H9 (cell line): ENCODE measurements at regions not wholly inside any gene's neighbourhood (a gene's known extent, or its start where the extent isn't known, plus 50 kb on each side); places are given as distances from the start of the nearest gene placed in this dataset.

ENCODE experiments used
- DNase-seq: peaks from one replicate; pipeline ENCODE4 v3.0.0-alpha.2; 2017
- H2AFZ ChIP-seq: one replicate; pipeline ENCODE4 v1.6.1; 2013; ENCODE audit warnings: mild to moderate bottlenecking, low read length, control low read depth, moderate library complexity
- H2AK5ac ChIP-seq: 2 replicates; pipeline ENCODE4 v1.6.1; 2013; ENCODE audit warnings: low read length, control low read depth, mixed read lengths; ENCODE audit not compliant: insufficient read length
- H2BK120ac ChIP-seq: one replicate; pipeline ENCODE4 v1.6.1; 2013; ENCODE audit warnings: low read depth, mild to moderate bottlenecking, low read length, control low read depth, inconsistent platforms; ENCODE audit not compliant: poor library complexity, severe bottlenecking
- H2BK12ac ChIP-seq: 2 replicates; pipeline ENCODE4 v1.6.1; 2013; ENCODE audit warnings: low read length, control low read depth, mixed read lengths, low read depth; ENCODE audit not compliant: insufficient read length
- H2BK15ac ChIP-seq: 2 replicates; pipeline ENCODE4 v1.6.1; 2013; ENCODE audit warnings: low read depth, low read length, control low read depth
- H2BK20ac ChIP-seq: one replicate; pipeline ENCODE4 v1.6.1; 2013; ENCODE audit warnings: low read depth, mild to moderate bottlenecking, low read length, control low read depth, inconsistent platforms; ENCODE audit not compliant: poor library complexity, severe bottlenecking
- H2BK5ac ChIP-seq: 2 replicates; pipeline ENCODE4 v1.6.1; 2013; ENCODE audit warnings: low read length, control low read depth, mixed read lengths; ENCODE audit not compliant: insufficient read length
- H3K14ac ChIP-seq: 2 replicates; pipeline ENCODE4 v1.6.1; 2013; ENCODE audit warnings: low read length, control low read depth; ENCODE audit not compliant: insufficient read depth
- H3K18ac ChIP-seq: 2 replicates; pipeline ENCODE4 v1.6.1; 2013; ENCODE audit warnings: low read depth, mild to moderate bottlenecking, mixed read lengths, low read length, control low read depth; ENCODE audit not compliant: insufficient read length
- H3K23ac ChIP-seq: 2 replicates; pipeline ENCODE4 v1.6.1; 2013; ENCODE audit warnings: low read length, control low read depth, mixed read lengths, low read depth; ENCODE audit not compliant: insufficient read length
- H3K23me2 ChIP-seq: 2 replicates; pipeline ENCODE4 v1.6.1; 2013; ENCODE audit warnings: low read depth, mild to moderate bottlenecking, mixed read lengths, low read length, control low read depth; ENCODE audit not compliant: insufficient read length, poor library complexity, severe bottlenecking
- H3K27ac ChIP-seq: 2 replicates; pipeline ENCODE4 v1.5.1; 2013; ENCODE audit warnings: low read length, control low read depth, mixed read lengths, low read depth; ENCODE audit not compliant: insufficient read length
- H3K27me3 ChIP-seq: 2 replicates; pipeline ENCODE4 v1.6.1; 2013; ENCODE audit warnings: low read length, control low read depth, inconsistent platforms; ENCODE audit not compliant: insufficient read depth
- H3K4ac ChIP-seq: 2 replicates; pipeline ENCODE4 v1.6.1; 2013; ENCODE audit warnings: low read depth, mild to moderate bottlenecking, control low read depth, inconsistent platforms, low read length, moderate library complexity
- H3K4me1 ChIP-seq: 2 replicates; pipeline ENCODE4 v1.6.1; 2013; ENCODE audit warnings: low read length, control low read depth, inconsistent platforms; ENCODE audit not compliant: insufficient read depth
- H3K4me2 ChIP-seq: 2 replicates; pipeline ENCODE4 v1.6.1; 2013; ENCODE audit warnings: low read length, control low read depth, mixed read lengths; ENCODE audit not compliant: insufficient read length, insufficient read depth
- H3K56ac ChIP-seq: 2 replicates; pipeline ENCODE4 v1.6.1; 2013; ENCODE audit warnings: low read depth, mild to moderate bottlenecking, mixed read lengths, low read length, control low read depth; ENCODE audit not compliant: insufficient read length
- H3K79me1 ChIP-seq: 2 replicates; pipeline ENCODE4 v1.6.1; 2013; ENCODE audit warnings: low read depth, mild to moderate bottlenecking, moderate library complexity, low read length, control low read depth, inconsistent platforms; ENCODE audit not compliant: insufficient read depth, poor library complexity, severe bottlenecking
- H3K79me2 ChIP-seq: 2 replicates; pipeline ENCODE4 v1.6.1; 2013; ENCODE audit warnings: low read length, control low read depth, inconsistent platforms; ENCODE audit not compliant: insufficient read depth
- H3K9ac ChIP-seq: 2 replicates; pipeline ENCODE4 v1.6.1; 2013; ENCODE audit warnings: low read length, control low read depth, mixed read lengths; ENCODE audit not compliant: insufficient read length; ENCODE audit errors: extremely low read depth
- H3K9me3 ChIP-seq: one replicate; pipeline ENCODE4 v1.6.1; 2013; ENCODE audit warnings: low read depth, low read length, inconsistent platforms; ENCODE audit not compliant: control insufficient read depth
- H3T11ph ChIP-seq: one replicate; pipeline ENCODE4 v1.6.1; 2013; ENCODE audit warnings: mild to moderate bottlenecking, low read length, control low read depth, inconsistent platforms
- H4K20me1 ChIP-seq: one replicate; pipeline ENCODE4 v1.6.1; 2013; ENCODE audit not compliant: control insufficient read depth, insufficient read length, insufficient read depth
- H4K5ac ChIP-seq: 2 replicates; pipeline ENCODE4 v1.6.1; 2013; ENCODE audit warnings: low read depth, mild to moderate bottlenecking, mixed read lengths, low read length, control low read depth; ENCODE audit not compliant: insufficient read length
- H4K8ac ChIP-seq: replicated peaks from 2 replicates; pipeline ENCODE4 v1.6.1; 2013; ENCODE audit warnings: low read length, control low read depth, mixed read lengths, low read depth; ENCODE audit not compliant: insufficient read length
- H4K91ac ChIP-seq: 2 replicates; pipeline ENCODE4 v1.6.1; 2013; ENCODE audit warnings: low read depth, mild to moderate bottlenecking, moderate library complexity, mixed read lengths, low read length, control low read depth; ENCODE audit not compliant: insufficient read length
- H3K27ac Mint-ChIP-seq, 3 experiments: 2 replicates in 2 of 3; 3 replicates in 1 of 3; pipeline ENCODE4 v1.8.0; 2020 to 2021; ENCODE audit warnings: mixed read lengths in 3 of 3, mild to moderate bottlenecking in 1 of 3, moderate library complexity in 1 of 3
- H3K27me3 Mint-ChIP-seq: 2 replicates; pipeline ENCODE4 v1.8.0; 2021; ENCODE audit warnings: low read depth, mild to moderate bottlenecking, moderate library complexity, mixed read lengths
- H3K36me3 Mint-ChIP-seq, 3 experiments: 2 replicates in 2 of 3; 3 replicates in 1 of 3; pipeline ENCODE4 v1.8.0; 2020 to 2021; ENCODE audit warnings: low read depth in 3 of 3, mixed read lengths in 3 of 3; ENCODE audit not compliant: insufficient read depth in 1 of 3
- H3K4me1 Mint-ChIP-seq, 2 experiments: 2 replicates each; pipeline ENCODE4 v1.8.0; 2020; ENCODE audit warnings: mixed read lengths in 2 of 2
- H3K4me3 Mint-ChIP-seq, 2 experiments: 2 replicates in 1 of 2; 3 replicates in 1 of 2; pipeline ENCODE4 v1.8.0; 2020 to 2021; ENCODE audit warnings: mild to moderate bottlenecking in 2 of 2, mixed read lengths in 2 of 2, moderate library complexity in 1 of 2
- H3K9me3 Mint-ChIP-seq, 2 experiments: 2 replicates in 1 of 2; 3 replicates in 1 of 2; pipeline ENCODE4 v1.8.0; 2020; ENCODE audit warnings: mild to moderate bottlenecking in 2 of 2, mixed read lengths in 2 of 2, moderate library complexity in 1 of 2
- WGBS: extraction: QIAGEN DNeasy Blood & Tissue Kit; methylation state at CpG from one replicate; pipeline ENCODE4 v1.1.7; 2013; ENCODE audit warnings: missing lambda C conversion rate, low lambda C conversion rate, mixed read lengths; ENCODE audit not compliant: insufficient read length; ENCODE audit errors: extremely low coverage; 5-methylcytosine and 5-hydroxymethylcytosine counted together
- TF ChIP-seq, protein P1 (sequence below): fragments of 200-600 bp; sonication (generic); conservative IDR thresholded peaks from 3 replicates; pipeline ENCODE4 v1.8.0; 2021; ENCODE audit warnings: antibody characterized with exemption, mild to moderate bottlenecking

GRCh38 chr7:22667187-22667561 is 59.8 kb upstream of the IL6 start:
- Histone ChIP-seq H3K4me1 (peaks cover 26% of the 10 kb centered on the region), H2AK5ac (peak overlapping the region; percentile 37), H3K9me3 (no peaks in the 10 kb centered on the region), H2BK15ac (no peak overlapping the region), H3K79me1 (no peaks in the 10 kb centered on the region), H3K4ac (no peak overlapping the region; the same call in none of the 2 replicates), H2BK120ac (no peak overlapping the region), H2BK5ac (peak overlapping the region; percentile 49), H2BK20ac (no peak overlapping the region), H3K23ac (no peak overlapping the region), H4K20me1 (no peaks in the 10 kb centered on the region), H3K27ac (peak overlapping the region; percentile 95), H2AFZ (no peak overlapping the region), H2BK12ac (no peak overlapping the region), H3K27me3 (no peaks in the 10 kb centered on the region), H3K9ac (no peak overlapping the region), H3K23me2 (no peaks in the 10 kb centered on the region), H4K5ac (no peak overlapping the region), H3K56ac (no peak overlapping the region), H3K79me2 (no peaks in the 10 kb centered on the region), H4K91ac (no peak overlapping the region), H3T11ph (no peak overlapping the region), H3K18ac (no peak overlapping the region), H3K14ac (no peak overlapping the region), H4K8ac (no peak overlapping the region), H3K4me2 (no peak overlapping the region)
- no CpG with 5 or more reads among the region's 13 CpGs for WGBS
- no peak for DNase-seq
- Mint-ChIP-seq H3K4me1 (peaks cover 57 to 71% of the 10 kb centered on the region in 2 experiments), H3K27ac (peak overlapping the region; percentile 90 to 97 (median 94)), H3K36me3 (no peaks in the 10 kb centered on the region; a peak in 1 of 7 replicates), H3K9me3 (no peaks in the 10 kb centered on the region; a peak in 1 of 5 replicates), H3K4me3 (no peak overlapping the region), H3K27me3 (no peaks in the 10 kb centered on the region)
- TF ChIP-seq, protein P1, sequence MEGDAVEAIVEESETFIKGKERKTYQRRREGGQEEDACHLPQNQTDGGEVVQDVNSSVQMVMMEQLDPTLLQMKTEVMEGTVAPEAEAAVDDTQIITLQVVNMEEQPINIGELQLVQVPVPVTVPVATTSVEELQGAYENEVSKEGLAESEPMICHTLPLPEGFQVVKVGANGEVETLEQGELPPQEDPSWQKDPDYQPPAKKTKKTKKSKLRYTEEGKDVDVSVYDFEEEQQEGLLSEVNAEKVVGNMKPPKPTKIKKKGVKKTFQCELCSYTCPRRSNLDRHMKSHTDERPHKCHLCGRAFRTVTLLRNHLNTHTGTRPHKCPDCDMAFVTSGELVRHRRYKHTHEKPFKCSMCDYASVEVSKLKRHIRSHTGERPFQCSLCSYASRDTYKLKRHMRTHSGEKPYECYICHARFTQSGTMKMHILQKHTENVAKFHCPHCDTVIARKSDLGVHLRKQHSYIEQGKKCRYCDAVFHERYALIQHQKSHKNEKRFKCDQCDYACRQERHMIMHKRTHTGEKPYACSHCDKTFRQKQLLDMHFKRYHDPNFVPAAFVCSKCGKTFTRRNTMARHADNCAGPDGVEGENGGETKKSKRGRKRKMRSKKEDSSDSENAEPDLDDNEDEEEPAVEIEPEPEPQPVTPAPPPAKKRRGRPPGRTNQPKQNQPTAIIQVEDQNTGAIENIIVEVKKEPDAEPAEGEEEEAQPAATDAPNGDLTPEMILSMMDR, result no peak
